RWPE2 (cell line): ENCODE measurements at regions not wholly inside any gene's neighbourhood (a gene's known extent, or its start where the extent isn't known, plus 50 kb on each side); places are given as distances from the start of the nearest gene placed in this dataset.

ENCODE experiments used
- ATAC-seq: fragments of 200-7000 bp; cut with Tn5 transposase; 3 replicates; pipeline ENCODE4 v1.9.1; 2021; ENCODE audit warnings: low read depth
- DNase-seq: peaks from one replicate; pipeline ENCODE4 v3.0.0-alpha.2; 2020; ENCODE audit warnings: low spot score
- H3K27ac ChIP-seq: fragments of 450-650 bp; 2 replicates; pipeline ENCODE4 v1.5.1; 2017; ENCODE audit warnings: mild to moderate bottlenecking; ENCODE audit not compliant: poor library complexity, severe bottlenecking
- H3K27me3 ChIP-seq: fragments of 250-450 bp; sonication (Bioruptor Pico); 2 replicates; pipeline ENCODE4 v1.5.1; 2021; ENCODE audit warnings: mild to moderate bottlenecking, moderate library complexity; ENCODE audit not compliant: insufficient read depth, poor library complexity, severe bottlenecking
- H3K36me3 ChIP-seq: fragments of 250-450 bp; sonication (Bioruptor Pico); 2 replicates; pipeline ENCODE4 v1.5.1; 2020; ENCODE audit warnings: low read depth, mild to moderate bottlenecking, moderate library complexity
- H3K4me1 ChIP-seq: fragments of 250-450 bp; sonication (Bioruptor Pico); 2 replicates; pipeline ENCODE4 v1.5.1; 2021; ENCODE audit warnings: mild to moderate bottlenecking, moderate library complexity; ENCODE audit not compliant: insufficient read depth, poor library complexity, severe bottlenecking
- H3K4me3 ChIP-seq: fragments of 250-450 bp; sonication (Bioruptor Pico); 2 replicates; pipeline ENCODE4 v1.5.1; 2021; ENCODE audit warnings: mild to moderate bottlenecking, moderate library complexity; ENCODE audit not compliant: severe bottlenecking
- H3K9me3 ChIP-seq: fragments of 250-450 bp; sonication (Bioruptor Pico); 2 replicates; pipeline ENCODE4 v1.5.1; 2021; ENCODE audit warnings: mild to moderate bottlenecking, moderate library complexity; ENCODE audit not compliant: severe bottlenecking
- TF ChIP-seq, protein P1 (sequence below): fragments of 450-650 bp; IDR thresholded peaks from one replicate; pipeline ENCODE4 v1.5.1; 2017; ENCODE audit warnings: mild to moderate bottlenecking, moderate library complexity; ENCODE audit not compliant: poor library complexity, severe bottlenecking

DNA sequence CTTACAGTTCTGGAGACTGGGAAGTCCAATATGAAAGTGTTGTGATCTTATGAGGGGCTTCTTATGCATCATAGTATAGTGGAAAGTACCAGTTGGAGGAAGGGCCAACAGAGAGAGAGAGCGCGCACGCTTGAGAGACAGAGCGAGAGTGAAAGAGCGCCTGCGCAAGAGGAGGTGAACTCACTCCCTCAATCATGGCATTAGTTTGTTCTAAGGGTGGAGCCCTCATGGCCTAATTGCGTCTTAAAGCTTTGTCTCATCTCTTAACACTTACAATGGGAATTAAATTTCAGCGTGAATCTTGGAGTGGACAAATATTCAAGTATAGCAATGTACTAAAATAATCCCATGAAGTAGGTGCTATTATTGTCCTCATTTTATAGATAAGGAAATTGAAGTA, 303.2 kb downstream of the OSTF1 start:
- no peak overlapping the region for H3K27ac ChIP-seq
- DNase-seq, result no peak
- TF ChIP-seq, protein P1, sequence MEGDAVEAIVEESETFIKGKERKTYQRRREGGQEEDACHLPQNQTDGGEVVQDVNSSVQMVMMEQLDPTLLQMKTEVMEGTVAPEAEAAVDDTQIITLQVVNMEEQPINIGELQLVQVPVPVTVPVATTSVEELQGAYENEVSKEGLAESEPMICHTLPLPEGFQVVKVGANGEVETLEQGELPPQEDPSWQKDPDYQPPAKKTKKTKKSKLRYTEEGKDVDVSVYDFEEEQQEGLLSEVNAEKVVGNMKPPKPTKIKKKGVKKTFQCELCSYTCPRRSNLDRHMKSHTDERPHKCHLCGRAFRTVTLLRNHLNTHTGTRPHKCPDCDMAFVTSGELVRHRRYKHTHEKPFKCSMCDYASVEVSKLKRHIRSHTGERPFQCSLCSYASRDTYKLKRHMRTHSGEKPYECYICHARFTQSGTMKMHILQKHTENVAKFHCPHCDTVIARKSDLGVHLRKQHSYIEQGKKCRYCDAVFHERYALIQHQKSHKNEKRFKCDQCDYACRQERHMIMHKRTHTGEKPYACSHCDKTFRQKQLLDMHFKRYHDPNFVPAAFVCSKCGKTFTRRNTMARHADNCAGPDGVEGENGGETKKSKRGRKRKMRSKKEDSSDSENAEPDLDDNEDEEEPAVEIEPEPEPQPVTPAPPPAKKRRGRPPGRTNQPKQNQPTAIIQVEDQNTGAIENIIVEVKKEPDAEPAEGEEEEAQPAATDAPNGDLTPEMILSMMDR, result no peak
- H3K27me3 ChIP-seq, result peaks cover 3% of the 10 kb centered on the region
- H3K36me3 ChIP-seq, result no peaks in the 10 kb centered on the region
- no peak for ATAC-seq
- no peak overlapping the region for H3K4me3 ChIP-seq
- H3K9me3 ChIP-seq, result no peaks in the 10 kb centered on the region
- no peaks in the 10 kb centered on the region for H3K4me1 ChIP-seq

DNA sequence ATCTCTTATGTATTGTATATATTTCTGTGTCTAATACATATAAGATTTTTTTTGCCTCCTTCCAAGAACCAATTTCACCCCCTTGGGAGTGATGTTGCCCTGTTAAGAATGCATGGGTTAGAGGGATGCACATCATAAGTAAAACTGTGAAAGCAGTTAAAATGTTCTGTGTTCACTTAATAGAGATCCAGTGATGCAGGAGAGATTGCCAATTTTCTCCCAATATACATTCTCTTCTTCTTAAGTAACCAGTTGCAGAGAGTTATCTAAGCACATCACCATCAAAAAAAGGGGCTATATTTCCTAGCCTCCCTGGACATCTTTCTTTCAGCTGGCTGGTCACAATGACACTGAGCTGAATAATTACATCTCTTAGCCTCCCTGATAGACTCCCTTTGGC, 307.0 kb downstream of the OSTF1 start:
- H3K4me3 ChIP-seq, result no peak overlapping the region
- no peaks in the 10 kb centered on the region for H3K4me1 ChIP-seq
- H3K27ac ChIP-seq, result no peak overlapping the region
- no peaks in the 10 kb centered on the region for H3K9me3 ChIP-seq
- ATAC-seq, result no peak
- no peaks in the 10 kb centered on the region for H3K36me3 ChIP-seq
- TF ChIP-seq, protein P1, result no peak
- peaks cover 3% of the 10 kb centered on the region for H3K27me3 ChIP-seq
- DNase-seq, result no peak

DNA sequence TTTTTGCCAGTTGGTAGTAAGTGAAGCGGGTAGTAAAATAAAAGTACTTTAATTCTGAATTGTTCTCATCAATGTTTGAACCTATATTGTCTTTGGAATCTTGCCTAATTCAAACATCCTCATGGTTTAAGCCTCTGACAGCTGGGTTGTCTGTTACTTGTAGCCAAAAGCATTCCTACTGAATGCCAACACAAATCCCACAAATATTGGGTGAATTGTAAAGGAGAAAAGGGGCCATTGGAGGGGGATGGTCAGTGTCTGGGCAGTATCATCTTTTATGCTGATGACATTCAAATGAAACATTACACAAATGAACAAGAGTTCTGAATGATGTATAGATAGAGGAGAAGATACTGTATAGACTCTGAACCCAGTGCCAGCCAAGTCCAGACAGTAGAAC, 309.5 kb downstream of the OSTF1 start:
- Histone ChIP-seq H3K4me3 (no peak overlapping the region), H3K27ac (no peak overlapping the region), H3K27me3 (no peaks in the 10 kb centered on the region), H3K9me3 (no peaks in the 10 kb centered on the region), H3K4me1 (no peaks in the 10 kb centered on the region), H3K36me3 (no peaks in the 10 kb centered on the region)
- DNase-seq (no peak), ATAC-seq (no peak)
- TF ChIP-seq, protein P1, result no peak

DNA sequence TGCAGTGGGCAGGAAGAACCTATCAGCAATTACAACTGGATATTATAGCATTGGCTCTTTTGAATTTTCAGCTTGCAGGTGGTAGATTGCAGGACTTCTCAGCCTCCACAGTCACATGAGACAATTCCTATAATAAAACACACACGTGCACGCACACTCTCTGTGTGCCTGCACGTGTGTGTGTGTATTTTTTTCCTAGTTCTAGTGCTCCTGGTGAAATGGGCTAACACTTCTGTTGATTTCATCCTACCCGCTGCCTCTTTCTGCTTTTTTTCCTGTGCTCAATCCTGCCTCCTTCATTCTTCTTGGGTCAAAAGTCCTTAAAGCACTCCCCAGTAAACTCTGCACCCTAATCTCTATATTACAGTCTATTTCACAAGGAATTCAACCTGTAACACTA, 320.1 kb downstream of the OSTF1 start:
- Histone ChIP-seq H3K27me3 (no peaks in the 10 kb centered on the region), H3K9me3 (no peaks in the 10 kb centered on the region), H3K36me3 (no peaks in the 10 kb centered on the region), H3K4me1 (no peaks in the 10 kb centered on the region), H3K4me3 (no peak overlapping the region), H3K27ac (no peak overlapping the region)
- TF ChIP-seq, protein P1, result no peak
- ATAC-seq (no peak), DNase-seq (no peak)

DNA sequence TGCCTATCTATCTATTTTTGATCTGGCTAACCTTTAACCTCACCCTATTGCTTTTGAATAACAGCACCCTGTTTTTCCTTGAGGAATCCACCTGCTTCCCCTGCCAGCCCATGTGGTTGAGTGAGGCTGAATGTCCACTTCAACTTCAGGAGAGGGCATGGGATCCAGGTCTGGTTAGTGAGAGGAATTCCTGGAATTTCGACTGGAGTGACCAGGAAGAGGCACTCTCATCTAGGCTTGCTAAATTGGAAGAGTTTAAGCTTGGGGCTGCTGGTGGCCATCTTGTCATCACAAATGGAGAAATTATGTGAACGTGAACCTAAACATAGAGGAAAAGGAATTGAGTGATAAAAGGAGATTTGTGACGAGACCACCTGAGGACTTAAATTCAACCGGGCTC, 322.1 kb downstream of the OSTF1 start:
- no peaks in the 10 kb centered on the region for H3K4me1 ChIP-seq
- DNase-seq, result no peak
- H3K4me3 ChIP-seq, result no peak overlapping the region
- no peak for ATAC-seq
- no peaks in the 10 kb centered on the region for H3K9me3 ChIP-seq
- peaks cover 9% of the 10 kb centered on the region for H3K27me3 ChIP-seq
- TF ChIP-seq, protein P1, result no peak
- no peaks in the 10 kb centered on the region for H3K36me3 ChIP-seq
- no peak overlapping the region for H3K27ac ChIP-seq
